Activated CD8-positive, alpha-beta T cell treated with anti-CD3 and anti-CD28 coated beads for 36 hours (primary cell): ENCODE measurements at regions not wholly inside any gene's neighbourhood (a gene's known extent, or its start where the extent isn't known, plus 50 kb on each side); places are given as distances from the start of the nearest gene placed in this dataset.

ENCODE experiments used
- ATAC-seq: fragments of 200-7000 bp; cut with Tn5 transposase; one replicate; pipeline ENCODE4 v1.10.0; 2021; ENCODE audit warnings: mild to moderate bottlenecking, moderate library complexity
- CTCF ChIA-PET: fragments of 350-600 bp; sonication (Branson Sonifier 250); formaldehyde crosslinking; loops from one replicate; lab custom pipeline; 2021; ENCODE audit warnings: antibody characterized with exemption; lab: Charles Lee
- POLR2A ChIA-PET: fragments of 350-600 bp; sonication (Branson Sonifier 250); formaldehyde crosslinking; loops from one replicate; lab custom pipeline; 2021; ENCODE audit warnings: antibody characterized with exemption; lab: Charles Lee
- DNase-seq: peaks from one replicate; pipeline ENCODE4 v3.0.0-alpha.2; 2020
- H3K27ac Mint-ChIP-seq: one replicate; pipeline ENCODE4 v1.8.0; 2021; ENCODE audit warnings: mild to moderate bottlenecking, mixed read lengths
- H3K27me3 Mint-ChIP-seq: one replicate; pipeline ENCODE4 v1.8.0; 2021; ENCODE audit warnings: mixed read lengths
- H3K36me3 Mint-ChIP-seq: one replicate; pipeline ENCODE4 v1.8.0; 2021; ENCODE audit warnings: low read depth, mixed read lengths
- H3K4me1 Mint-ChIP-seq: one replicate; pipeline ENCODE4 v1.8.0; 2021; ENCODE audit warnings: low read depth, mixed read lengths
- H3K4me3 Mint-ChIP-seq: one replicate; pipeline ENCODE4 v1.8.0; 2021; ENCODE audit warnings: mild to moderate bottlenecking, moderate library complexity, mixed read lengths
- H3K9me3 Mint-ChIP-seq: one replicate; pipeline ENCODE4 v1.8.0; 2021; ENCODE audit warnings: mixed read lengths
- CTCF ChIP-seq: fragments of 200-600 bp; IDR thresholded peaks from one replicate; pipeline ENCODE4 v1.8.0; 2022; ENCODE audit warnings: antibody characterized with exemption, mild to moderate bottlenecking
- intact Hi-C: fragments of 100-400 bp; cut with micrococcal nuclease; formaldehyde crosslinking; loops from one replicate; pipeline ENCODE4 v1.10.0; 2022

- Mint-ChIP-seq H3K27me3 (peaks cover 9% of the 10 kb centered on the region), H3K4me1 (no peaks in the 10 kb centered on the region), H3K9me3 (peaks cover 5% of the 10 kb centered on the region), H3K27ac (no peak overlapping the region), H3K36me3 (no peaks in the 10 kb centered on the region), H3K4me3 (no peak overlapping the region)
- TF ChIP-seq CTCF: no peak
- DNase-seq (no peak), ATAC-seq (no peak)
- ChIA-PET POLR2A (no interaction called here), CTCF (no interaction called here)
- intact Hi-C loops: no loop called here
Observed at GRCh38 chr1:4276238-4276637, 376.2 kb upstream of the C1orf174 start.

GRCh38 chr1:4277598-4277997, 376.8 kb upstream of the AJAP1 start:
- ATAC-seq (no peak), DNase-seq (no peak)
- no peak overlapping the region for H3K4me3 Mint-ChIP-seq
- TF ChIP-seq CTCF: no peak
- no peak overlapping the region for H3K27ac Mint-ChIP-seq
- POLR2A ChIA-PET: no interaction called here
- H3K36me3 Mint-ChIP-seq: no peaks in the 10 kb centered on the region
- peaks cover 9% of the 10 kb centered on the region for H3K27me3 Mint-ChIP-seq
- intact Hi-C loops: no loop called here
- H3K9me3 Mint-ChIP-seq: peaks cover 5% of the 10 kb centered on the region
- CTCF ChIA-PET: no interaction called here
- no peaks in the 10 kb centered on the region for H3K4me1 Mint-ChIP-seq

GRCh38 chr1:4284976-4285375, 369.4 kb upstream of the AJAP1 start:
- Mint-ChIP-seq H3K27me3 (peaks cover 5% of the 10 kb centered on the region), H3K36me3 (no peaks in the 10 kb centered on the region), H3K9me3 (no peaks in the 10 kb centered on the region), H3K27ac (no peak overlapping the region), H3K4me1 (no peaks in the 10 kb centered on the region), H3K4me3 (no peak overlapping the region)
- ATAC-seq (no peak), DNase-seq (no peak)
- ChIA-PET POLR2A (no interaction called here), CTCF (no interaction called here)
- intact Hi-C loops: no loop called here
- TF ChIP-seq CTCF: no peak

GRCh38 chr1:4292861-4293260, 361.5 kb upstream of the AJAP1 start:
- H3K27ac Mint-ChIP-seq: no peak overlapping the region
- ChIA-PET POLR2A (no interaction called here), CTCF (no interaction called here)
- no peaks in the 10 kb centered on the region for H3K4me1 Mint-ChIP-seq
- ATAC-seq (no peak), DNase-seq (no peak)
- H3K36me3 Mint-ChIP-seq: no peaks in the 10 kb centered on the region
- peaks cover 7% of the 10 kb centered on the region for H3K27me3 Mint-ChIP-seq
- H3K9me3 Mint-ChIP-seq: no peaks in the 10 kb centered on the region
- H3K4me3 Mint-ChIP-seq: no peak overlapping the region
- intact Hi-C loops: no loop called here
- TF ChIP-seq CTCF: no peak

- CTCF ChIA-PET: no interaction called here
- H3K4me1 Mint-ChIP-seq: no peaks in the 10 kb centered on the region
- no peak for ATAC-seq
- no peak for DNase-seq
- peaks cover 2% of the 10 kb centered on the region for H3K9me3 Mint-ChIP-seq
- intact Hi-C loops: no loop called here
- H3K27ac Mint-ChIP-seq: no peak overlapping the region
- no peak overlapping the region for H3K4me3 Mint-ChIP-seq
- POLR2A ChIA-PET: no interaction called here
- H3K27me3 Mint-ChIP-seq: no peaks in the 10 kb centered on the region
- peaks cover 1% of the 10 kb centered on the region for H3K36me3 Mint-ChIP-seq
- TF ChIP-seq CTCF: no peak
Observed at GRCh38 chr1:4298361-4299083, 355.9 kb upstream of the AJAP1 start.
